B cell (primary cell): ENCODE measurements at regions not wholly inside any gene's neighbourhood (a gene's known extent, or its start where the extent isn't known, plus 50 kb on each side); places are given as distances from the start of the nearest gene placed in this dataset.

ENCODE experiments used
- ATAC-seq: fragments of 200-7000 bp; cut with Tn5 transposase; one replicate; pipeline ENCODE4 v1.10.0; 2021; ENCODE audit warnings: low read depth, mild to moderate bottlenecking, moderate number of reproducible peaks, moderate library complexity
- CTCF ChIA-PET: fragments of 350-600 bp; sonication (Branson Sonifier 250); formaldehyde crosslinking; loops from one replicate; lab custom pipeline; 2021; ENCODE audit warnings: antibody characterized with exemption, inconsistent platforms; lab: Charles Lee
- POLR2A ChIA-PET: fragments of 350-600 bp; sonication (Branson Sonifier 250); formaldehyde crosslinking; loops from one replicate; lab custom pipeline; 2021; ENCODE audit warnings: antibody characterized with exemption; lab: Charles Lee
- DNase-seq: peaks from one replicate; pipeline ENCODE4 v3.0.0; 2013
- H2AFZ ChIP-seq: 2 replicates; pipeline ENCODE4 v1.6.1; 2012; ENCODE audit warnings: mild to moderate bottlenecking, low read depth, low read length; ENCODE audit not compliant: insufficient read depth, poor library complexity, severe bottlenecking
- H3K27ac ChIP-seq, 2 donors: 1 replicate in 1 of 2; 2 replicates in 1 of 2; pipeline ENCODE4 v1.5.1; 2012 to 2013; ENCODE audit warnings: low read length in 2 of 2, mild to moderate bottlenecking in 2 of 2, moderate library complexity in 1 of 2
- H3K27me3 ChIP-seq, 4 experiments: fragments of 200-600 bp in 1 of 4; sonication (generic) in 1 of 4; replicated peaks in 1 of 4; 1 replicate in 2 of 4; 2 replicates in 2 of 4; pipeline versions ENCODE4 v1.6.1 to v1.7.0; 2013 to 2016; ENCODE audit warnings: low read length in 3 of 4, mild to moderate bottlenecking in 2 of 4, mixed read lengths in 1 of 4, moderate library complexity in 1 of 4; ENCODE audit not compliant: insufficient read depth in 4 of 4, control insufficient read depth in 3 of 4; ENCODE audit errors: control extremely low read depth in 1 of 4
- H3K36me3 ChIP-seq, 2 experiments: replicated peaks in 1 of 2; 1 replicate in 1 of 2; 2 replicates in 1 of 2; pipeline versions ENCODE4 v1.6.1 to v1.7.1; 2013; ENCODE audit warnings: low read length in 1 of 2; ENCODE audit not compliant: insufficient read depth in 2 of 2, control insufficient read depth in 1 of 2; ENCODE audit errors: control extremely low read depth in 1 of 2, extremely low read depth in 1 of 2
- H3K4me1 ChIP-seq, 2 donors: fragments of 200-600 bp in 1 of 2; sonication (generic) in 1 of 2; 1 replicate in 1 of 2; 2 replicates in 1 of 2; pipeline versions ENCODE4 v1.5.1 to v1.6.1; 2013 to 2017; ENCODE audit warnings: low read length in 2 of 2; ENCODE audit not compliant: control insufficient read depth in 2 of 2, insufficient read depth in 2 of 2
- H3K4me2 ChIP-seq: replicated peaks from 2 replicates; pipeline ENCODE3; 2012; ENCODE audit warnings: mild to moderate bottlenecking, low read depth, low read length; ENCODE audit not compliant: poor library complexity, severe bottlenecking
- H3K4me3 ChIP-seq, 5 experiments: fragments of 200-600 bp in 1 of 5; sonication (generic) in 1 of 5; 1 replicate in 3 of 5; 2 replicates in 2 of 5; pipeline versions ENCODE4 v1.5.1 to v1.7.0; 2011 to 2016; ENCODE audit warnings: low read length in 4 of 5, mild to moderate bottlenecking in 4 of 5, low read depth in 2 of 5, control low read depth in 1 of 5, moderate library complexity in 1 of 5; ENCODE audit not compliant: insufficient read depth in 1 of 5; ENCODE audit errors: control extremely low read depth in 1 of 5, extremely low read depth in 1 of 5
- H3K79me2 ChIP-seq: fragments of 200-600 bp; sonication (generic); one replicate; pipeline ENCODE4 v1.6.0; 2016; ENCODE audit warnings: low read length; ENCODE audit not compliant: control insufficient read depth, insufficient read depth
- H3K9ac ChIP-seq: fragments of 200-600 bp; sonication (generic); 2 replicates; pipeline ENCODE4 v1.6.1; 2017; ENCODE audit warnings: mild to moderate bottlenecking, low read length, moderate library complexity
- H3K9me3 ChIP-seq, 3 donors: one replicate each; pipeline versions ENCODE4 v1.6.1 to v1.7.1; 2013; ENCODE audit warnings: low read length in 2 of 3; ENCODE audit not compliant: control insufficient read depth in 2 of 3, insufficient read depth in 1 of 3; ENCODE audit errors: control extremely low read depth in 1 of 3
- H4K20me1 ChIP-seq: 2 replicates; pipeline ENCODE4 v1.6.0; 2012; ENCODE audit warnings: mild to moderate bottlenecking, low read length; ENCODE audit not compliant: insufficient read depth, control insufficient read depth, poor library complexity, severe bottlenecking
- H3K27ac Mint-ChIP-seq: one replicate; pipeline ENCODE4 v1.8.0; 2021; ENCODE audit warnings: mixed read lengths
- H3K27me3 Mint-ChIP-seq: one replicate; pipeline ENCODE4 v1.8.0; 2021; ENCODE audit warnings: mixed read lengths
- H3K4me1 Mint-ChIP-seq: one replicate; pipeline ENCODE4 v1.8.0; 2021; ENCODE audit warnings: mixed read lengths
- H3K4me3 Mint-ChIP-seq: one replicate; pipeline ENCODE4 v1.8.0; 2021; ENCODE audit warnings: mixed read lengths
- H3K9me3 Mint-ChIP-seq: one replicate; pipeline ENCODE4 v1.8.0; 2022; ENCODE audit warnings: mixed read lengths; ENCODE audit not compliant: insufficient read depth
- CTCF ChIP-seq: fragments of 200-600 bp; IDR thresholded peaks from one replicate; pipeline ENCODE4 v1.8.0; 2022; ENCODE audit warnings: antibody characterized with exemption, mild to moderate bottlenecking
- EZH2 ChIP-seq: IDR thresholded peaks from 2 replicates; pipeline ENCODE4 v1.6.1; 2012; ENCODE audit warnings: borderline replicate concordance, low read depth, mild to moderate bottlenecking, moderate library complexity, low read length; ENCODE audit not compliant: insufficient read depth, poor library complexity, severe bottlenecking
- WGBS: methylation state at CpG from one replicate; pipeline ENCODE4 v1.1.5; 2013; ENCODE audit warnings: missing lambda C conversion rate; ENCODE audit not compliant: insufficient coverage; 5-methylcytosine and 5-hydroxymethylcytosine counted together
- intact Hi-C: fragments of 100-400 bp; cut with micrococcal nuclease; formaldehyde crosslinking; loops from one replicate; pipeline ENCODE4 v1.10.0; 2022

GRCh38 chr10:130615457-130615856, 479.3 kb downstream of the GLRX3 start:
- WGBS, result 55% methylated on average over 3 of the region's 4 CpGs
- ATAC-seq (no peak), DNase-seq (no peak)
- H3K27ac ChIP-seq, result no peak overlapping the region
- CTCF ChIA-PET, result no interaction called here
- H2AFZ ChIP-seq, result no peak overlapping the region
- H3K27ac Mint-ChIP-seq, result no peak overlapping the region
- no peak overlapping the region for H3K4me3 ChIP-seq
- H3K36me3 ChIP-seq, result no peaks in the 10 kb centered on the region
- H3K9me3 Mint-ChIP-seq, result peaks cover 6% of the 10 kb centered on the region
- H3K27me3 ChIP-seq, result no peaks in the 10 kb centered on the region
- H3K79me2 ChIP-seq, result no peaks in the 10 kb centered on the region
- intact Hi-C loops, result no loop called here
- H3K4me3 Mint-ChIP-seq, result no peak overlapping the region
- TF ChIP-seq CTCF (no peak), EZH2 (no peak)
- no peaks in the 10 kb centered on the region for H3K27me3 Mint-ChIP-seq
- no peak overlapping the region for H3K9ac ChIP-seq
- H3K9me3 ChIP-seq, result no peaks in the 10 kb centered on the region
- POLR2A ChIA-PET, result no interaction called here
- H3K4me1 Mint-ChIP-seq, result no peaks in the 10 kb centered on the region
- no peaks in the 10 kb centered on the region for H4K20me1 ChIP-seq
- no peak overlapping the region for H3K4me2 ChIP-seq
- H3K4me1 ChIP-seq, result no peaks in the 10 kb centered on the region

GRCh38 chr10:130617985-130618384, 481.8 kb downstream of the GLRX3 start:
- ChIA-PET CTCF (no interaction called here), POLR2A (no interaction called here)
- Histone ChIP-seq H4K20me1 (no peaks in the 10 kb centered on the region), H3K4me1 (no peaks in the 10 kb centered on the region), H3K27ac (no peak overlapping the region), H3K4me3 (no peak overlapping the region), H3K4me2 (no peak overlapping the region), H3K9me3 (peaks cover 0 to 4% (median 0%) of the 10 kb centered on the region in 3 donors), H3K27me3 (no peaks in the 10 kb centered on the region), H3K9ac (no peak overlapping the region), H3K79me2 (no peaks in the 10 kb centered on the region), H2AFZ (no peak overlapping the region), H3K36me3 (no peaks in the 10 kb centered on the region)
- no peak overlapping the region for H3K27ac Mint-ChIP-seq
- no peak overlapping the region for H3K4me3 Mint-ChIP-seq
- DNase-seq, result no peak
- TF ChIP-seq CTCF (no peak), EZH2 (no peak)
- intact Hi-C loops, result no loop called here
- H3K9me3 Mint-ChIP-seq, result no peaks in the 10 kb centered on the region
- no peaks in the 10 kb centered on the region for H3K27me3 Mint-ChIP-seq
- no peaks in the 10 kb centered on the region for H3K4me1 Mint-ChIP-seq
- no CpG with 5 or more reads among the region's 1 CpG for whole genome bisulfite sequencing
- no peak for ATAC-seq
